Fibroblast of skin of right biceps (primary cell): ENCODE measurements at regions not wholly inside any gene's neighbourhood (a gene's known extent, or its start where the extent isn't known, plus 50 kb on each side); places are given as distances from the start of the nearest gene placed in this dataset.

Experiments used
- DNase-seq: peaks from one replicate; pipeline ENCODE4 v3.0.0-alpha.2; 2013

GRCh38 chr20:24376311-24377099 is 92.9 kb upstream of the SYNDIG1 start:
- DNase-seq = peak; percentile 82

- DNase-seq = no peak
These were observed 96.1 kb upstream of the SYNDIG1 start for GRCh38 chr20:24373372-24373771.

GRCh38 chr20:24370911-24371695 is 98.3 kb upstream of the SYNDIG1 start:
- DNase-seq = no peak

- no peak for DNase-seq
These were observed 99.2 kb upstream of the SYNDIG1 start for GRCh38 chr20:24370249-24370648.

- DNase-seq = no peak
These were observed 101.2 kb upstream of the SYNDIG1 start for GRCh38 chr20:24368253-24368652.

GRCh38 chr20:24366336-24367004 is 103.0 kb upstream of the SYNDIG1 start:
- no peak for DNase-seq

GRCh38 chr20:24365670-24366069 is 103.8 kb upstream of the SYNDIG1 start:
- no peak for DNase-seq

GRCh38 chr20:24364482-24364881 is 104.9 kb upstream of the SYNDIG1 start:
- no peak for DNase-seq

GRCh38 chr20:24363031-24363430 is 106.4 kb upstream of the SYNDIG1 start:
- no peak for DNase-seq

GRCh38 chr20:24362080-24362479 is 107.3 kb upstream of the SYNDIG1 start:
- DNase-seq = no peak

- peak; percentile 42 for DNase-seq
These were observed 107.9 kb upstream of the SYNDIG1 start for GRCh38 chr20:24361541-24361940.

GRCh38 chr20:24360531-24360930 is 108.9 kb upstream of the SYNDIG1 start:
- DNase-seq = no peak

GRCh38 chr20:24359321-24360027 is 110.0 kb upstream of the SYNDIG1 start:
- no peak for DNase-seq

- no peak for DNase-seq
These were observed 111.5 kb upstream of the SYNDIG1 start for GRCh38 chr20:24357931-24358330.

GRCh38 chr20:24357177-24357576 is 112.3 kb upstream of the SYNDIG1 start:
- no peak for DNase-seq

- no peak for DNase-seq
These were observed 116.2 kb upstream of the SYNDIG1 start for GRCh38 chr20:24353135-24353690.

- peak; percentile 65 for DNase-seq
These were observed 118.5 kb upstream of the SYNDIG1 start for GRCh38 chr20:24350923-24351368.

- DNase-seq = no peak
These were observed 127.6 kb upstream of the SYNDIG1 start for GRCh38 chr20:24341781-24342180.

GRCh38 chr20:24340933-24341332 is 128.5 kb upstream of the SYNDIG1 start:
- peak; percentile 12 for DNase-seq

GRCh38 chr20:24339210-24339641 is 130.2 kb upstream of the SYNDIG1 start:
- DNase-seq = peak; percentile 36

- no peak for DNase-seq
These were observed 131.9 kb upstream of the SYNDIG1 start for GRCh38 chr20:24337551-24337950.

- peak; percentile 50 for DNase-seq
These were observed 132.4 kb upstream of the SYNDIG1 start for GRCh38 chr20:24337069-24337468.
